ELR (cell line): ENCODE measurements at regions not wholly inside any gene's neighbourhood (a gene's known extent, or its start where the extent isn't known, plus 50 kb on each side); places are given as distances from the start of the nearest gene placed in this dataset.
"Not testable (repeated sequence)": the region's sequence is repeated elsewhere in the genome, so short reads cannot be mapped to it uniquely, and the experiment has no call there.

Experiments used
- DNase-seq: peaks from one replicate; pipeline ENCODE4 v3.0.0-alpha.2; 2015; ENCODE audit warnings: low read depth

- DNase-seq: no peak
Observed at GRCh38 chr3:196147116-196147515, 64.1 kb downstream of the ZDHHC19 start.

GRCh38 chr3:196145468-196146262 is 63.8 kb upstream of the TFRC start:
- DNase-seq: peak; percentile 41

- DNase-seq: peak; percentile 93
Observed at GRCh38 chr3:196144383-196145105, 62.7 kb upstream of the TFRC start.

GRCh38 chr3:196143708-196144382 is 62.0 kb upstream of the TFRC start:
- DNase-seq: no peak

- no peak for DNase-seq
Observed at GRCh38 chr3:196142202-196142956, 60.5 kb upstream of the TFRC start.

- DNase-seq: no peak
Observed at GRCh38 chr3:196141866-196142201, 59.9 kb upstream of the TFRC start.

GRCh38 chr3:196141052-196141865 is 59.4 kb upstream of the TFRC start:
- no peak for DNase-seq

GRCh38 chr3:196140224-196140623 is 58.3 kb upstream of the TFRC start:
- no peak for DNase-seq

GRCh38 chr3:196139281-196139680 is 57.4 kb upstream of the TFRC start:
- no peak for DNase-seq

GRCh38 chr3:196138482-196139254 is 56.8 kb upstream of the TFRC start:
- DNase-seq: no peak

GRCh38 chr3:196136640-196136989 is 54.7 kb upstream of the TFRC start:
- not testable (repeated sequence) for DNase-seq

GRCh38 chr3:196135693-196136639 is 54.1 kb upstream of the TFRC start:
- no peak for DNase-seq

GRCh38 chr3:196134691-196135090 is 52.8 kb upstream of the TFRC start:
- DNase-seq: no peak

GRCh38 chr3:196133869-196134268 is 52.0 kb upstream of the TFRC start:
- DNase-seq: not testable (repeated sequence)

- no peak for DNase-seq
Observed at GRCh38 chr3:196131921-196132320, 50.0 kb upstream of the TFRC start.
